ENCODE measurements at regions not wholly inside any gene's neighbourhood (a gene's known extent, or its start where the extent isn't known, plus 50 kb on each side); places are given as distances from the start of the nearest gene placed in this dataset.
"Not testable (repeated sequence)": the region's sequence is repeated elsewhere in the genome, so short reads cannot be mapped to it uniquely, and the experiment has no call there.

GRCh38 chr12:25615119-25615518 is 62.0 kb upstream of the LMNTD1 start:
- DNase-seq, result no peak
- intact Hi-C loops (cut with DNase I), result no loop called here

- no peak for DNase-seq
- intact Hi-C loops (cut with DNase I), result no loop called here
Observed at GRCh38 chr12:25616286-25616685, 63.2 kb upstream of the LMNTD1 start.

- intact Hi-C loops (cut with DNase I), result no loop called here
- DNase-seq, result no peak
Observed at GRCh38 chr12:25617991-25618390, 64.9 kb upstream of the LMNTD1 start.

GRCh38 chr12:25623816-25624215 is 70.7 kb upstream of the LMNTD1 start:
- intact Hi-C loops (cut with DNase I), result no loop called here
- no peak for DNase-seq

- DNase-seq, result no peak
- intact Hi-C loops (cut with DNase I), result no loop called here
Observed at GRCh38 chr12:25625146-25625545, 72.1 kb upstream of the LMNTD1 start.

- intact Hi-C loops (cut with DNase I), result no loop called here
- DNase-seq, result no peak
Observed at GRCh38 chr12:25629341-25629740, 76.3 kb upstream of the LMNTD1 start.

- intact Hi-C loops (cut with DNase I), result not testable (repeated sequence)
Observed at GRCh38 chr12:25630735-25631515, 77.8 kb upstream of the LMNTD1 start.

GRCh38 chr12:25633149-25633548 is 80.1 kb upstream of the LMNTD1 start:
- DNase-seq; intact Hi-C loops (cut with DNase I): not testable (repeated sequence)

More at GRCh38 chr12:25630735-25631515, 77.8 kb upstream of the LMNTD1 start:
- DNase-seq, result not testable (repeated sequence)

- DNase-seq, result no peak
- intact Hi-C loops (cut with DNase I), result no loop called here
Observed at GRCh38 chr12:25637752-25638151, 84.7 kb upstream of the LMNTD1 start.

- intact Hi-C loops (cut with DNase I), result no loop called here
Observed at GRCh38 chr12:25639406-25639805, 86.3 kb upstream of the LMNTD1 start.

GRCh38 chr12:25644979-25645378 is 91.9 kb upstream of the LMNTD1 start:
- intact Hi-C loops (cut with DNase I), result no loop called here
- no peak for DNase-seq

More at GRCh38 chr12:25639406-25639805, 86.3 kb upstream of the LMNTD1 start:
- DNase-seq, result no peak

- intact Hi-C loops (cut with DNase I), result no loop called here
Observed at GRCh38 chr12:25645427-25645826, 92.3 kb upstream of the LMNTD1 start.

GRCh38 chr12:25651931-25652330 is 98.8 kb upstream of the LMNTD1 start:
- intact Hi-C loops (cut with DNase I), result no loop called here
- DNase-seq, result no peak

More at GRCh38 chr12:25645427-25645826, 92.3 kb upstream of the LMNTD1 start:
- DNase-seq, result no peak

GRCh38 chr12:25652371-25652770 is 99.3 kb upstream of the LMNTD1 start:
- DNase-seq, result no peak
- intact Hi-C loops (cut with DNase I), result no loop called here

GRCh38 chr12:25653487-25654175 is 100.5 kb upstream of the LMNTD1 start:
- intact Hi-C loops (cut with DNase I), result no loop called here
- DNase-seq, result peak; percentile 5 to 63 (median 35)

- intact Hi-C loops (cut with DNase I), result no loop called here
Observed at GRCh38 chr12:25655702-25656101, 102.6 kb upstream of the LMNTD1 start.

GRCh38 chr12:25659621-25660020 is 106.5 kb upstream of the LMNTD1 start:
- intact Hi-C loops (cut with DNase I), result no loop called here
- DNase-seq, result no peak

More at GRCh38 chr12:25655702-25656101, 102.6 kb upstream of the LMNTD1 start:
- no peak for DNase-seq

- intact Hi-C loops (cut with DNase I), result no loop called here
- DNase-seq, result no peak
Observed at GRCh38 chr12:25670076-25671055, 117.3 kb upstream of the LMNTD1 start.

- intact Hi-C loops (cut with DNase I), result no loop called here
- DNase-seq, result no peak
Observed at GRCh38 chr12:25675808-25676207, 122.7 kb upstream of the LMNTD1 start.

All from head of caudate nucleus (tissue), 42 donors.